ENCODE measurements at regions not wholly inside any gene's neighbourhood (a gene's known extent, or its start where the extent isn't known, plus 50 kb on each side); places are given as distances from the start of the nearest gene placed in this dataset.

- Histone ChIP-seq H3K4me3 (ENCODE audit: low read depth, low read length) (no peak overlapping the region), H3K9me3 (ENCODE audit: control insufficient read depth, insufficient read depth, low read depth, low read length) (no peaks in the 10 kb centered on the region), H3K36me3 (ENCODE audit: control insufficient read depth in 2 of 2, insufficient read depth in 1 of 2, low read length in 2 of 2) (no peaks in the 10 kb centered on the region), H3K4me1 (ENCODE audit: control insufficient read depth, insufficient read depth, low read length) (no peaks in the 10 kb centered on the region), H3K27ac (ENCODE audit: extremely low read depth, low read depth, low read length) (no peak overlapping the region)
- TF ChIP-seq ZNF513 (tag by site-specific recombination; IDR thresholded peaks at IDR 0.05): no peak
- no peak for TF ChIP-seq ZNF701 (tag by site-specific recombination; IDR thresholded peaks at IDR 0.05)
- TF ChIP-seq HOXD13 (CRISPR knock-in tag; IDR thresholded peaks at IDR 0.05; ENCODE audit: borderline replicate concordance): no peak
- TF ChIP-seq ZSCAN23 (tag by site-specific recombination; IDR thresholded peaks at IDR 0.05): no peak
- TF ChIP-seq ZNF112 (tag by site-specific recombination; IDR thresholded peaks at IDR 0.05): no peak
- no peak for TF ChIP-seq ZNF155 (tag by site-specific recombination; IDR thresholded peaks at IDR 0.05)
- TF ChIP-seq GLIS2 (tag by site-specific recombination; IDR thresholded peaks at IDR 0.05): no peak
- no peak for TF ChIP-seq KLF10 (tag by site-specific recombination; IDR thresholded peaks at IDR 0.05)
- no peak for TF ChIP-seq ZNF24 (tag by site-specific recombination; IDR thresholded peaks at IDR 0.05)
- TF ChIP-seq ZNF16 (tag by site-specific recombination; IDR thresholded peaks at IDR 0.05; ENCODE audit: low read depth): no peak
- TF ChIP-seq ZNF768 (tag by site-specific recombination; IDR thresholded peaks at IDR 0.05): no peak
- no peak for TF ChIP-seq HOXC10 (CRISPR knock-in tag; IDR thresholded peaks at IDR 0.05)
- no peak for TF ChIP-seq ZNF600 (tag by site-specific recombination; IDR thresholded peaks at IDR 0.05)
- TF ChIP-seq ZBTB7A (tag by site-specific recombination; IDR thresholded peaks at IDR 0.05; ENCODE audit: low read depth): no peak
- TF ChIP-seq ZFP41 (tag by site-specific recombination; IDR thresholded peaks at IDR 0.05; ENCODE audit: borderline replicate concordance): no peak
- TF ChIP-seq ZBTB26 (tag by site-specific recombination; optimal IDR thresholded peaks at IDR 0.05): no peak
- TF ChIP-seq ZNF555 (tag by site-specific recombination; conservative IDR thresholded peaks at IDR 0.05): no peak
- POLR2A ChIA-PET: no interaction called here
- CTCF ChIA-PET: interaction anchor here (0.7 to 2.7 kb wide), 3 partner anchors 10 to 61 kb away, joined by 4 to 15 read pairs (median 5); no protein-coding TSS in a partner anchor
Observed at GRCh38 chr5:18455521-18455920, 821.3 kb downstream of the TAF11L14 start.

- CTCF ChIA-PET: interaction anchor here (2.7 kb wide), 1 partner anchor 9 kb away, joined by 15 read pairs; no protein-coding TSS in a partner anchor
- TF ChIP-seq PRDM4 (tag by site-specific recombination; IDR thresholded peaks at IDR 0.05) (no peak), TRIM28 (IDR thresholded peaks at IDR 0.05; ENCODE audit: borderline replicate concordance, low read length) (no peak), ZNF747 (tag by site-specific recombination; IDR thresholded peaks at IDR 0.05) (no peak), ZNF624 (tag by site-specific recombination; IDR thresholded peaks at IDR 0.05) (no peak), ZNF114 (tag by site-specific recombination; IDR thresholded peaks at IDR 0.05) (no peak), ZNF639 (tag by site-specific recombination; IDR thresholded peaks at IDR 0.05) (no peak), ZNF776 (tag by site-specific recombination; IDR thresholded peaks at IDR 0.05; ENCODE audit: borderline replicate concordance) (no peak), ZNF280D (tag by site-specific recombination; IDR thresholded peaks at IDR 0.05) (no peak)
Observed at GRCh38 chr5:18457255-18457654, 823.0 kb downstream of the TAF11L14 start.

More at GRCh38 chr5:18457255-18457654, 823.0 kb downstream of the TAF11L14 start:
- H3K4me3 ChIP-seq (ENCODE audit: low read depth, low read length): no peak overlapping the region
- no peaks in the 10 kb centered on the region for H3K4me1 ChIP-seq (ENCODE audit: control insufficient read depth, insufficient read depth, low read length)
- POLR2A ChIA-PET: no interaction called here
- no peaks in the 10 kb centered on the region for H3K9me3 ChIP-seq (ENCODE audit: control insufficient read depth, insufficient read depth, low read depth, low read length)
- no peaks in the 10 kb centered on the region for H3K36me3 ChIP-seq (ENCODE audit: control insufficient read depth in 2 of 2, insufficient read depth in 1 of 2, low read length in 2 of 2)
- no peak overlapping the region for H3K27ac ChIP-seq (ENCODE audit: extremely low read depth, low read depth, low read length)

Measured in HEK293 (cell line).